Adipocyte (in vitro differentiated cells): ENCODE measurements at regions not wholly inside any gene's neighbourhood (a gene's known extent, or its start where the extent isn't known, plus 50 kb on each side); places are given as distances from the start of the nearest gene placed in this dataset.

ENCODE experiments used
- DNase-seq: peaks from one replicate; pipeline ENCODE4 v3.0.0-alpha.2; 2015; ENCODE audit warnings: low read depth
- H3K27me3 ChIP-seq: replicated peaks from 2 replicates; pipeline ENCODE4 v1.7.0; 2013; ENCODE audit warnings: mild to moderate bottlenecking, low read length, moderate library complexity; ENCODE audit not compliant: control insufficient read depth, insufficient read depth
- H3K36me3 ChIP-seq: 2 replicates; pipeline ENCODE4 v1.7.0; 2013; ENCODE audit warnings: low read length, mild to moderate bottlenecking, moderate library complexity; ENCODE audit not compliant: control insufficient read depth, insufficient read depth, severe bottlenecking
- H3K4me1 ChIP-seq: 2 replicates; pipeline ENCODE4 v1.7.0; 2013; ENCODE audit warnings: mild to moderate bottlenecking, low read length, moderate library complexity; ENCODE audit not compliant: control insufficient read depth, insufficient read depth
- H3K4me3 ChIP-seq: 2 replicates; pipeline ENCODE4 v1.7.0; 2013; ENCODE audit warnings: mild to moderate bottlenecking, low read length, moderate library complexity
- H3K9ac ChIP-seq: 2 replicates; pipeline ENCODE4 v1.7.0; 2013; ENCODE audit warnings: mild to moderate bottlenecking, low read length, moderate library complexity
- H3K9me3 ChIP-seq: 2 replicates; pipeline ENCODE4 v1.7.0; 2013; ENCODE audit warnings: mild to moderate bottlenecking, low read length, moderate library complexity; ENCODE audit not compliant: control insufficient read depth

DNA sequence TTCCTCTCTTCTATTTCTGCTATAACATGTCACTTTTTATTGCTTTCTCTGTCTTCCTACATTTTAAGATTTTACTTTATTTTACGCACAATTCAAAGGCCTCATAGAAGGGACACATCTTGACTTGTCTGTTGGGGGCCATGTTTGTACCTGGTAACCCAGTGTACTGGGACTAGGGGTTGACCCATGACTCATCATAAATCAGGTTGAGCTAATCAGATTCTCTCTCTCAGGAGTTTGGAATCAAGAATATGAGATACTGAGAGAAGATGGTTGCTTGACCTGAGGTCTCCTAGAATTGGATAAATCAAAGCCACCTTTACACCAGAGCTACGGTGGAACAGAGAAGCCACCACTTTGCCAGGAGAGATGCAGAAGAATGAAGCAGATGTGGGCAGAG is 153.0 kb downstream of the UXS1 start:
- Histone ChIP-seq H3K4me3 (no peak overlapping the region), H3K36me3 (no peaks in the 10 kb centered on the region), H3K9me3 (no peaks in the 10 kb centered on the region), H3K9ac (no peak overlapping the region), H3K4me1 (peaks cover 2% of the 10 kb centered on the region), H3K27me3 (peaks cover 14% of the 10 kb centered on the region)
- no peak for DNase-seq

DNA sequence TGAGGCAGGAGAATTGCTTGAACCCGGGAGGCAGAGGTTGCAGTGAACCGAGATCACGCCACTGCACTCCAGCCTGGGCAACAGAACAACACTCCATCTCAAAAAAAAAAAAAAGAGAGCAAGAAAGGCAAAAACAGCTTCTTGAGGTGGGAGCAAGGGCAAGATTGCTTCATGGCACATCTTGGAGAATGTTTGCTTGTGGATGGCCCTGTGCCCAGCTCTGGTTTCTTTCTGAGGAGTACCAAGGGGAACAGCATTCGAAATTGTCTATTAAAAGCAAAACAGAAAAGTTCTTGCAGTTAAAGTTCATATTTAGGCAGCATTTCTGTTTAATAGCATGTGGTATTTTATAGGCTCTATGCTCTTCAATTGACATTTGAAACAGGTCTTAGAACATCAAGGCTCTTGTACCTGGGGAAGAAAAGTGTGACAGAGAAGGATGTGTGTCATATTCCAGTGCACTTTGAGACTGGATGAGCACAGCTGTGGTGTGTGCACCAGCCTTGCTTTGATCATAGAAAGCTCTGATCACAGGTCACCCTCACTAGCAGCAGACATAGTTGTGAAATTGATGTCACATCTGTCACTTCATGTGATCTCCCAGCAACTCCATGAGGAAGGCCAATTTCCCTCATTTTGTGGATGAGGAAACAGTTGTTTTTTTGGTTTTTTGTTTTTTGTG is 154.3 kb downstream of the UXS1 start:
- no peaks in the 10 kb centered on the region for H3K36me3 ChIP-seq
- H3K9ac ChIP-seq: no peak overlapping the region
- H3K4me1 ChIP-seq: peaks cover 2% of the 10 kb centered on the region
- H3K9me3 ChIP-seq: no peaks in the 10 kb centered on the region
- H3K4me3 ChIP-seq: no peak overlapping the region
- DNase-seq: peak; percentile 21
- H3K27me3 ChIP-seq: peaks cover 14% of the 10 kb centered on the region

DNA sequence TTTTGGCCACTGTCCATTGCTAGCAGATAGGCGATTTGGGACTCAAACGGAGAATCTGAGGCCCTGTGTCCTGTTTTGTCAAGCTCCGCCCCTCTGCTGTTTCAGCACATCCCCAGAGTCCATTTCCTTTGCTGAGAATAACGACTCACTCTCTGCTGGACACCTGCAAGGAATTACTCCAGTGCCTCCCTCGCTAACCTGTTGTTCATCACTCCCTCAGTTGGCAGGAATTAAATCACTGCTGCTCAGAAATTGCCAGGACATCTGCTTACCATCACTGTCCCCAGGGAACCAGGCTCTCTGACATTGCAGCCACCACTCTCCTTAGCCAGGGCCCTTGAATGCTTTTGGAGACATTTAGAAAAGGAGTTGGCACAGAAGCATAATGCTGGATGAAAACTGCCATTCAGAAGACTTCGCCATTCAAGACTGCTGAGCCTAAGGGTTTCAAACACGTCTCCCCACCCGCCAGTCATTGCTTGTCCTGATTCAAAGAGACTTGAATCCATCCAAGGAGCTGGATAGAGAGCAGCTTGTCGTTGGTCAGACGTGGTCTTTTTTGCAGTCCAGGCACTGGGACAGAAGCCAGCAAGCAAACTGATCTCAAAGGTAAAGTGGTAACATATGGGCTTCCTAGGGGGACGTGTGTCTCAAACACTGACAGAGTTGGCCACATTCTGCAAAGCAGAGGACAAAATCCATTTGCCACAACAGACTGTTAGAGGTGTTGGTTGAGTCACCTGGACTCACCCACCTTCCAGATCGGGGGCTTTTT is 155.3 kb downstream of the UXS1 start:
- no peak for DNase-seq
- Histone ChIP-seq H3K36me3 (no peaks in the 10 kb centered on the region), H3K4me1 (peaks cover 2% of the 10 kb centered on the region), H3K9me3 (no peaks in the 10 kb centered on the region), H3K27me3 (peaks cover 13% of the 10 kb centered on the region), H3K4me3 (no peak overlapping the region), H3K9ac (no peak overlapping the region)

DNA sequence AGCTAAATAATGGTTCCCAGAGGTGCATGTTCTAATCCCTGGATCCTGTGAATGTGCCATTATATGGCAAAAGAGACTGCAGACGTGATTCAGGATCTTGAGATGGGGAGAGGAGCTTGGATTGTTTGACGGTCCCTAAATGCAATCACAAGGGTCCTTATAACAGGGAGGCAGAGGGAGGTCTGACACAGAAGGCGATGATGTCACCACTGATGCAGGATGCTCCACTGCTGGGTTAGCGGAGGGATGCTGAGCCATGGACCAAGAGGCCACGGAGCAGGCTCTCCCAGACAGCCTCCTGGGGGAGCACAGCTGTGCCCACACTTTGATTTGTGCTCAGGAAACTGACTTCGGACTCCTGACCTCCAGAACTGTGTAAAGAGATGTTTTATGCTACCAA is 156.2 kb downstream of the UXS1 start:
- no peak for DNase-seq
- peaks cover 3% of the 10 kb centered on the region for H3K9me3 ChIP-seq
- peaks cover 13% of the 10 kb centered on the region for H3K27me3 ChIP-seq
- H3K9ac ChIP-seq: no peak overlapping the region
- H3K36me3 ChIP-seq: no peaks in the 10 kb centered on the region
- no peak overlapping the region for H3K4me3 ChIP-seq
- H3K4me1 ChIP-seq: peaks cover 2% of the 10 kb centered on the region

DNA sequence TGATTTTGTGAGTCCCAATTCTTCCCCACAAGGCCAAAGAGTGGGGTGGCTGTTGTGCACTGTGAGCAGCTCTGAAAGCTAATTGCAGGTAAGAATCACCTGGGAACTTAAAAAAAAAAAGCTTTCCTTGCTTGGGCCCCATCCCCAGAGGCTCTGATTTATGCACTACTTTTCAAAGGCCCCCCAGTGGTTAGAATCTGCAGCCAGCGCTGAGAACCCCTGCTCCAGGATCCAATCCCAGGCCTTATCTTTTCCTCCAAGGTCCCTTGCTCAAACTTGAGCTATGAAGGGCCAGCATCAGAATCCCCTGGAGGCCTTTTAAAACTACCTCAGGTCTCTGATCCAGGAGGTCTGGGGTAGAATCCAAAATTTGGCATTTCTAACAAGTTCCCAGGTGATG is 156.8 kb downstream of the UXS1 start:
- DNase-seq: no peak
- H3K9ac ChIP-seq: no peak overlapping the region
- H3K36me3 ChIP-seq: no peaks in the 10 kb centered on the region
- peaks cover 2% of the 10 kb centered on the region for H3K4me1 ChIP-seq
- peaks cover 13% of the 10 kb centered on the region for H3K27me3 ChIP-seq
- H3K9me3 ChIP-seq: peaks cover 4% of the 10 kb centered on the region
- no peak overlapping the region for H3K4me3 ChIP-seq

DNA sequence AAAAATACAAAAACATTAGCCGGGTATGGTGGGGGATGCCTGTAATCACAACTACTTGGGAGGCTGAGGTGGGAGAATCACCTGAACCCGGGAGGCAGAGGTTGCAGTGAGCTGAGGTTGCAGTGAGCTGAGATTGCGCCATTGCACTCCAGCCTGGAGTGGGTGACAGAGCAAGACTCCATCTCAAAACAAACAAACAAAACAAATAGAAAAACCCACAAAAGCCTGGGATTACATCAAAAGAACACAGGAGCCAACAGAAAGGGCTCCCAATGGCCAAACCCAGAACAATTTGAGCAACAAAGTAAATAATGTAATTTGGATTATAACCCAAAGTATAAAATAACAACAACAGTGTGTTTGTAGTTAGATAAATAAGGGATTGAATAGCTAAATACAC is 159.8 kb downstream of the UXS1 start:
- Histone ChIP-seq H3K9ac (no peak overlapping the region), H3K36me3 (no peaks in the 10 kb centered on the region), H3K4me3 (no peak overlapping the region), H3K9me3 (peaks cover 4% of the 10 kb centered on the region), H3K27me3 (peaks cover 13% of the 10 kb centered on the region), H3K4me1 (peaks cover 23% of the 10 kb centered on the region)
- DNase-seq: no peak

DNA sequence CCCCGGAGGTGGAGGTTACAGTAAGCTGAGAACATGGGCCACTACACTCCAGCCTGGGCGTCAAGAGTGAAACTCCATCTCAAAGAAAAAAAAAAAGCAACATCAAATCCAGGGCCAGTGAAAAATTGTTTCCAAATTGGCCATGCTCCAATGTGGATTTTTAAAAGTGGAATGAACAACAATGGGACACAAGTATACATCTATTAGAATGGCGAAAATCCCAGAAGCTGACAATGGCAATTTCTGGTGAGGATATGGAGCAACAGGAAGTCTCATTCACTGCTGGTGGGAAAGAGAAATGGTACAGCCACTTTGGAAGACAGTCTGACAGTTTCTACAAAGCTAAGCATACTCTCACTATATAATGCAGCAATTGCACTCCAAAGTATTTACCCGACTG is 161.4 kb downstream of the UXS1 start:
- Histone ChIP-seq H3K4me1 (peaks cover 21% of the 10 kb centered on the region), H3K27me3 (peaks cover 6% of the 10 kb centered on the region), H3K9ac (no peak overlapping the region), H3K4me3 (no peak overlapping the region), H3K36me3 (no peaks in the 10 kb centered on the region), H3K9me3 (peaks cover 4% of the 10 kb centered on the region)
- DNase-seq: no peak

DNA sequence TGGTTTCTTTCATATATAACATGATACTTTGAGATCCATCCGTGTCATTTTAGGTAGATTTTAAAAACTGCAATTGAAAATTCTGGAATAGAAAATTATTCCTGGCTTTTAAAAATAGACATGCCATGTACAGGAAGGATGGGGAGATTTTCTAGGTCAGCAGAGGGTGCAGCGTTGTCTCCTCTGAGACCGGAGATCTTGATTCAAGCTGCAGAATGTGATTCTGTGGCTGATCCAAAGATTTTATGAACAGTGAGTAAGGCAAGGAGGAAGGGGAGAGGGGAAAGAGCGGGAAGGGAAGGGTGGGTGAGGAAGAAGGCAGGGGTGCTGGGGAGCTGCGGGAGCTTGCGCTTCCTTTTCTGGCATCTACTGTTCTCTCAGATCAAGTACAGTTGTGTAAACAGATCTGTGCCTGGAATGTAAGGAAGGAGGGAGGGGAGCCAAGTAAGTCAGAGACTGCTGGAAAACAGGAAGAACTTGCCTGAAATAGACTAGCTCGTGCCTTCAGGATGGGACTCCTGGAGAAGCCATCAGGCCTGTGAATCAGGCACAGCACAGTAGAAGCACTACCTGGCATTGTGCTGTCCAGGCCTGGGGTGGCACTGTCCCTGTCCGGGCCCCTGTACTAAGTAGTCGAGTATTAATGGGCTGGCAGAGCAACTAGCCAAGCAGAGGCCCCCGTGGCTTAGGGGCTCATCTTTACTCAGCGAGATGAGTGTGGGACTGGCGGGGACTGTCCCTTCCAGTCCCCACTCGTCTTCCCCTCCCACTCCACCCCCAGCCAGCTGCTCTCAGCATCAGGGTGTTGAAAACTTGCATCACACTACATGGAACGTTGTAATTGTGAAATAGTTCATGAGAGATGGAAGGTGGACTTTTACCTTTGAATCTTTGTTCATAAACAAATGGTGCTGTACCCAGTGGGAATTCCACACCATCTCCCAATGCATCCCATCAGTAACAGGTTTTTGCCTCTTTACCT is 163.5 kb downstream of the UXS1 start:
- H3K36me3 ChIP-seq: no peaks in the 10 kb centered on the region
- peak; percentile 84 for DNase-seq
- peaks cover 4% of the 10 kb centered on the region for H3K9me3 ChIP-seq
- H3K4me1 ChIP-seq: peaks cover 24% of the 10 kb centered on the region
- H3K27me3 ChIP-seq: peaks cover 3% of the 10 kb centered on the region
- peak overlapping the region; percentile 69 for H3K9ac ChIP-seq
- peak overlapping the region; percentile 68 for H3K4me3 ChIP-seq

DNA sequence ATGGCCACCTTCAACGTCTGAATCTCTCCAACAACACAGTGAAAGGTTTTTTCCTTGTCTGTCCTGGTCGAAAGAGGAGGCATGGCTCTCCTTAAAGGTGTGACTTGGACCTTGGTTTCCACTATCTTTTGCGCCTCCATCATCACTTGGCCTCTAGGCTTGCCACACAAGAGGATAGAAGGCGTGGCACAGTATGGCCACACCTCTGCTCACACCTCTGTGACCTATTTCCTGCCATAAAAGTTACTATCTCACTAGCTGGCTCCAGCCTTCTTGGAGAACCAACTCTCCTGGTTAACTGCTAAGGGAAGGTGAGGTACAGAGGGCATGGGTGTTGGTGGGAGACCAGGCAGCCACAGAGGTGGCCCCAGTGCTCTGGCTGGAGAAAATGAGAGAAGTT is 165.9 kb downstream of the UXS1 start:
- Histone ChIP-seq H3K4me3 (no peak overlapping the region), H3K9me3 (peaks cover 3% of the 10 kb centered on the region), H3K36me3 (no peaks in the 10 kb centered on the region), H3K9ac (no peak overlapping the region), H3K27me3 (no peaks in the 10 kb centered on the region), H3K4me1 (peaks cover 24% of the 10 kb centered on the region)
- no peak for DNase-seq

DNA sequence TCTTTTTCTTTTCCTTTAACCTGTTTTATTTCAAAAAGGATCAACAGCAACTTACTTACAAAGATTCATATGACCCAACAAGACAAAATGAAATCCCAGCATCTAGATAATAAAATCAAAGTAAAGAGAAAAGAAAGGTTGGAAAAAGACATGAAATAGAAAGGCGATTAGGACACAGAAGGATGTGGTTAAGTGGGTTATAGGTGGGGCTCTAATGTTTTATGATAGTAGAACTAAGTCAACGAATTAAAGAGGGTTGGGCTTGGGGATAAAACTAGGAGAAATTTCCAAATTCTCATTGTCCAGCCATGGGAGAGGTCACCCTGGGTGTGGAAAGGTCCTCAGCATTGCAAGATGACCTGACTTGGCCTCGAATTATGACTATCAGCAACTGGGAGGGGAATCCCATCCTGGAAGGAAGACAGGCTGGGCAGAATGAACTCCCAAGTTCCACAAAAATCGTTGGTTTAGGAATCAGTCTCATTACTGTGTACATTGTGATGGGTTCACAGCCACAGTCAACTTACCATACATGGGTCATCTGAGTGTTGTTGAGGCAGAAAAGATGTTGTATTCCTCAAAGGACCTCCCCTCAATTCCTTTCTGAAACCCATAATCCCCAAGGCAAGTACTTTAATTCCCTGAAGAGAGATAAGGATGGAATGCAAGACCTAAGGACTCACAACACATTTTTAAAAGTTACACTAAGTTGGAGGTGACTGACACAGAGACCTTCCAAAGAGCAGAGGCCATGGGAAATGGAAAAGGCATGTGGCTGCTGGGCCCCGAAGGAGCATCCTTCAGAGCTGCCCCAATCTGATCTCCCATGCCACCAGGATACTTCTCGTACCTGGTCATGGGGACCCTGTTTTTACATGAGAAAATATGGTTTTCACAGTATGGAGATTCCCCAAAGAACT is 167.6 kb downstream of the UXS1 start:
- H3K36me3 ChIP-seq: no peaks in the 10 kb centered on the region
- H3K27me3 ChIP-seq: no peaks in the 10 kb centered on the region
- H3K4me1 ChIP-seq: peaks cover 24% of the 10 kb centered on the region
- no peaks in the 10 kb centered on the region for H3K9me3 ChIP-seq
- no peak overlapping the region for H3K4me3 ChIP-seq
- DNase-seq: no peak
- no peak overlapping the region for H3K9ac ChIP-seq
